Upper lobe of left lung (tissue), 4 donors: ENCODE measurements at regions not wholly inside any gene's neighbourhood (a gene's known extent, or its start where the extent isn't known, plus 50 kb on each side); places are given as distances from the start of the nearest gene placed in this dataset.

Experiments used
- CTCF ChIP-seq, 6 experiments: fragments of 450-650 bp in 4 of 6; fragments of 200-600 bp in 2 of 6; sonication (generic) in 2 of 6; IDR thresholded peaks; one replicate each; pipeline ENCODE4 v1.5.1; 2016 to 2019; ENCODE audit warnings: antibody characterized with exemption in 6 of 6
- EP300 ChIP-seq, 4 donors: sonication (generic); formaldehyde crosslinking; IDR thresholded peaks; one replicate each; pipeline ENCODE4 v1.5.1; 2017; ENCODE audit warnings: antibody characterized with exemption in 4 of 4, control low read depth in 2 of 4
- POLR2A ChIP-seq, 4 donors: fragments of 450-650 bp; IDR thresholded peaks; one replicate each; pipeline ENCODE4 v1.5.1; 2016 to 2017; ENCODE audit warnings: antibody characterized with exemption in 4 of 4, mild to moderate bottlenecking in 2 of 4
- POLR2AphosphoS5 ChIP-seq, 2 donors: sonication (generic); formaldehyde crosslinking; IDR thresholded peaks; one replicate each; pipeline ENCODE4 v1.5.1; 2017; ENCODE audit warnings: antibody characterized with exemption in 2 of 2

- TF ChIP-seq POLR2A (IDR thresholded peaks at IDR 0.05) (no peak), EP300 (IDR thresholded peaks at IDR 0.05) (no peak), CTCF (IDR thresholded peaks at IDR 0.05) (no peak), POLR2AphosphoS5 (IDR thresholded peaks at IDR 0.05) (no peak)
Observed at GRCh38 chr2:200155652-200156051, 150.8 kb upstream of the SPATS2L start.
